AG09309 (cell line): ENCODE measurements at regions not wholly inside any gene's neighbourhood (a gene's known extent, or its start where the extent isn't known, plus 50 kb on each side); places are given as distances from the start of the nearest gene placed in this dataset.

Experiments used
- DNase-seq: peaks from one replicate; pipeline ENCODE4 v3.0.0-alpha.2; 2010; ENCODE audit warnings: low read depth
- H3K4me3 ChIP-seq: 2 replicates; pipeline ENCODE4 v1.5.1; 2011; ENCODE audit warnings: mild to moderate bottlenecking, low read depth, low read length, moderate library complexity; ENCODE audit not compliant: control insufficient read depth
- CTCF ChIP-seq: IDR thresholded peaks from 2 replicates; pipeline ENCODE4 v1.5.1; 2011; ENCODE audit warnings: mild to moderate bottlenecking, low read depth, low read length, inconsistent platforms; ENCODE audit not compliant: insufficient read depth, control insufficient read depth; ENCODE audit errors: missing control alignments

- no peak for TF ChIP-seq CTCF
- no peak for DNase-seq
- H3K4me3 ChIP-seq = no peak overlapping the region
These were observed 197.8 kb upstream of the FRMD6 start for GRCh38 chr14:51453869-51454268.

- TF ChIP-seq CTCF = no peak
- no peak for DNase-seq
- H3K4me3 ChIP-seq = no peak overlapping the region
These were observed 197.4 kb upstream of the FRMD6 start for GRCh38 chr14:51454351-51454750.

- no peak overlapping the region for H3K4me3 ChIP-seq
- no peak for TF ChIP-seq CTCF
- no peak for DNase-seq
These were observed 196.5 kb upstream of the FRMD6 start for GRCh38 chr14:51455041-51455835.

- no peak for TF ChIP-seq CTCF
- no peak overlapping the region for H3K4me3 ChIP-seq
- DNase-seq = no peak
These were observed 193.7 kb upstream of the FRMD6 start for GRCh38 chr14:51457843-51458562.

- TF ChIP-seq CTCF = no peak
- H3K4me3 ChIP-seq = no peak overlapping the region
- peak; percentile 41 for DNase-seq
These were observed 193.2 kb upstream of the FRMD6 start for GRCh38 chr14:51458563-51458955.

GRCh38 chr14:51460011-51460410 is 191.7 kb upstream of the FRMD6 start:
- no peak for DNase-seq
- no peak for TF ChIP-seq CTCF
- no peak overlapping the region for H3K4me3 ChIP-seq
